GM06990 (cell line): ENCODE measurements at regions not wholly inside any gene's neighbourhood (a gene's known extent, or its start where the extent isn't known, plus 50 kb on each side); places are given as distances from the start of the nearest gene placed in this dataset.

ENCODE experiments used
- DNase-seq: peaks from one replicate; pipeline ENCODE4 v3.0.0-alpha.2; 2011; ENCODE audit not compliant: insufficient read length; ENCODE audit errors: extremely low read depth
- H3K27me3 ChIP-seq: replicated peaks from 2 replicates; pipeline ENCODE4 v1.6.0; 2011; ENCODE audit warnings: low read length; ENCODE audit not compliant: control insufficient read depth, insufficient read depth
- H3K36me3 ChIP-seq: 2 replicates; pipeline ENCODE4 v1.5.1; 2011; ENCODE audit warnings: low read length; ENCODE audit not compliant: control insufficient read depth, insufficient read depth
- H3K4me3 ChIP-seq: replicated peaks from 2 replicates; pipeline ENCODE4 v1.5.1; 2011; ENCODE audit warnings: low read depth, mild to moderate bottlenecking, control low read depth, low read length
- TF ChIP-seq, protein P1 (sequence below): IDR thresholded peaks from 2 replicates; pipeline ENCODE4 v1.5.1; 2011; ENCODE audit warnings: low read length, control low read depth, mild to moderate bottlenecking, inconsistent platforms; ENCODE audit not compliant: insufficient read depth, poor library complexity, severe bottlenecking

DNA sequence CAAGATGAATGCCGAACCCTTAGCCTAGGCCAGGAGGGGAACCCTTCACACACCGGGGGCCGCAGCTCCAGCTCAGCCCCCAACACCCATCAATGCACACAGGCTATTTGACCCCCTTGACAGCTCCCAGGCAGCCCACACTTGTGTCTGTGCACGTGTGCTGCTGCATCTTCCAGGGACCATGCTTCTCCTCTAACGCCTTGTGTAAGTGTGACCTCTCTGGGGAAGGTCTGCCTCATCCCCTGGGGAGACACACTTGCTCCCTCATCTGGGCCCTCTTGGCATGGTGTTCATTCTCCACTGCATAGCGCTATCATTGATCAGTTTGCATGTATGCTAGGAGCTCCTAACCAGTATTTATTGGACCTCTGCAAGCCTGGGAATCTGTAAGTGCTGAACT lies 120.0 kb upstream of the FHL2 start:
- H3K36me3 ChIP-seq = no peaks in the 10 kb centered on the region
- H3K27me3 ChIP-seq = no peaks in the 10 kb centered on the region
- TF ChIP-seq, protein P1, sequence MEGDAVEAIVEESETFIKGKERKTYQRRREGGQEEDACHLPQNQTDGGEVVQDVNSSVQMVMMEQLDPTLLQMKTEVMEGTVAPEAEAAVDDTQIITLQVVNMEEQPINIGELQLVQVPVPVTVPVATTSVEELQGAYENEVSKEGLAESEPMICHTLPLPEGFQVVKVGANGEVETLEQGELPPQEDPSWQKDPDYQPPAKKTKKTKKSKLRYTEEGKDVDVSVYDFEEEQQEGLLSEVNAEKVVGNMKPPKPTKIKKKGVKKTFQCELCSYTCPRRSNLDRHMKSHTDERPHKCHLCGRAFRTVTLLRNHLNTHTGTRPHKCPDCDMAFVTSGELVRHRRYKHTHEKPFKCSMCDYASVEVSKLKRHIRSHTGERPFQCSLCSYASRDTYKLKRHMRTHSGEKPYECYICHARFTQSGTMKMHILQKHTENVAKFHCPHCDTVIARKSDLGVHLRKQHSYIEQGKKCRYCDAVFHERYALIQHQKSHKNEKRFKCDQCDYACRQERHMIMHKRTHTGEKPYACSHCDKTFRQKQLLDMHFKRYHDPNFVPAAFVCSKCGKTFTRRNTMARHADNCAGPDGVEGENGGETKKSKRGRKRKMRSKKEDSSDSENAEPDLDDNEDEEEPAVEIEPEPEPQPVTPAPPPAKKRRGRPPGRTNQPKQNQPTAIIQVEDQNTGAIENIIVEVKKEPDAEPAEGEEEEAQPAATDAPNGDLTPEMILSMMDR = no peak
- no peak for DNase-seq
- no peak overlapping the region for H3K4me3 ChIP-seq

DNA sequence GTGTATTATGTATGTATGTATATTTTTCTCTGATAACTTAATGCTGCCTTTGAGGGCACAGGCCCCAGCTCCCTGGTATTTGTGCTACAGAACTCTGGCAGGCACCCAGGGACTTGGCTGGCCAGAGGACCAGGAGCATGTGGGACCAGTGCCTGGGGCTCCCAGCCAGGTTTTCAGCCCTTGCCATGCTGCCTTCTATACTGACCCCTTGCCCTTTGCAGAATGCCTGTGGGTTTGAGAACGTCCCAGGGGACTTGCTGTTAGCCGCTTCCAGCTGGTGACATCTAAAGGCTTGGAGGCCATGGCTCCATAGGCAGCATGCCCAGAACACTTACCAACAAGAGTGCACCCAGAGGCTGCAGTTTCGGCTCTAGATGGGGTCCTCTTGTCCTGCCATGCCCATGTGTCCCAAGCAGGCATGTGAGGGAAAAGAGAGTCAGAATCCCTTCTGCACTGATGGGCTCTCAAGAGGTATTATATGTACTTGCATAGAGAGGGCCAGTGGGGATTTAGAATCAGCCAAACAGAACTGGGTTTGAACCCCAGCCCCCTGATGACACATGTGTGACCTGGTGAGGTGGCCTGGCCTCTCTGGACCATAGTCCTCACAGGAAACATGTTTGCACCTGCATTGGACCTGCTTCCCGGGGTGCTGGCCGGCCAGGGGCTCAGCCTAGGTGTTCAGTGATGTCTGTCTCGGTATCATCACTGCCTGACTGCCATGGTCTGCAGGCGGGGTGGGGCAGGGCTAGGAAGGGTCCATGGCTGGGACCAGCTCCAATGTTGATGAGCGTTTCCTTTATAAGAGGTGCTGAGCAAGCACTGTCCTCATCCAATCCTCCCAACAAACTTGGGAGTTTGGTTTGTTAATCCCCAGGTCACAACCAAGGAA lies 119.2 kb upstream of the FHL2 start:
- Histone ChIP-seq H3K27me3 (no peaks in the 10 kb centered on the region), H3K4me3 (no peak overlapping the region), H3K36me3 (no peaks in the 10 kb centered on the region)
- DNase-seq = no peak
- TF ChIP-seq, protein P1 = no peak

DNA sequence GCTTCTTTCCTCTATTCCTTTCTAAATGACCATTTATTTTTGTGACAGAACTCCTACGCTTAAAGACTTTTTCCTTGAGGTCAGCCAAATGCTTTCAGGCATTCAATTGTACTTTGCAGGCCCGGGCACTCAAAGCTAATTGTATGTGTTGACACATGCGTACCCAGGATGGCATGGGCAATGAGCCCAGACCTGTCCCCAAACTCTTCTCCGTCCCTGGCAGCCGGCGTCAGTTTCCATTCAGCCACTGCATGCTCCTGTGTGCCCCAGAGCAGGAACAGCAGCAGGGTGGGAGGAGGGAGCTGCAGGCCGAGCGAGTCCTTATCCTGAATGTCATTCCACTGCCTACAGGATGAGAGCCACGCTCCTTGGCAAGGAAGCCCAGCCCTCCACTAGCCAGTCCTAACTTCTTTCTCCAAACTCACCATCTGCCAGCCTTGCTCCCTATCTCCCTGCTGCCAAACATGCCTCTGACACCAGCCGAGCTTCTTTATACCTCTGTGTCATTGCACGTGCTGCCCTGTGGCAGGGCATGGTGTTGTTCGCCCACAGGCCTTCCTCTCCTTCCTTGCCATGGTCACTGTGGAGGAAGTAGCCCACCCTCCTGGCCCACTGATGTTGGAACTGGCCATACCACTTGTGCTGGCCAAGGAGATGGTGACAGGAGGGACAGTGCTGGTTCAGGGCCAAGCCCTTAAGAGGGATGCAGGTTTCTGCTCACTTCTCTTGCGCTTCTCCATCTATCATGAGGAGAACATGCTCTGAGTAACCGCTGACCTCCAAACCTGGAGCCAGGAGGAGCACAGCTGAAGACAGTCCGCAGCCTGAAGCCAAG lies 116.9 kb upstream of the FHL2 start:
- no peak for DNase-seq
- TF ChIP-seq, protein P1 = no peak
- Histone ChIP-seq H3K27me3 (no peaks in the 10 kb centered on the region; the same call in 1 of the 2 replicates), H3K36me3 (no peaks in the 10 kb centered on the region), H3K4me3 (no peak overlapping the region)

DNA sequence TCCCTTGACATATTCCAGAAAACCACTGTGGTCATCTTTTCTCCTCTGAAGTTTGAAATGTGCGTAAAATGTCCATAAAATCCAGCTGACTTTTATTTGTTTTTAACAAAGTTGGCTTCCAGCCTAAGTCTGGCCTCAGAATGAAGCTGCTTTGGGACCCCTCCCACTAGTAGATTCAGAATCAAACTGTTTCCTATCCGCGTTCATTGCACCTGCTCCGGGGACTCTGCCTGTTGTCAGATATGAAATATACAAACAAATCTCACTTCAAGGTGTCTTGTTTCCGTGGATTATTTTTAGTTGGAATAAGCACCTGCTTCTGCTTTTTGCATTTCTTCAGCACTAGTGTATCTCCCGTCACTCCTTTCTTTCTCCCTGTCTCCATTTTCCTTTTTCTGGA lies 115.7 kb upstream of the FHL2 start:
- DNase-seq = no peak
- Histone ChIP-seq H3K27me3 (no peaks in the 10 kb centered on the region; the same call in none of the 2 replicates), H3K36me3 (no peaks in the 10 kb centered on the region), H3K4me3 (no peak overlapping the region)
- TF ChIP-seq, protein P1 = no peak

DNA sequence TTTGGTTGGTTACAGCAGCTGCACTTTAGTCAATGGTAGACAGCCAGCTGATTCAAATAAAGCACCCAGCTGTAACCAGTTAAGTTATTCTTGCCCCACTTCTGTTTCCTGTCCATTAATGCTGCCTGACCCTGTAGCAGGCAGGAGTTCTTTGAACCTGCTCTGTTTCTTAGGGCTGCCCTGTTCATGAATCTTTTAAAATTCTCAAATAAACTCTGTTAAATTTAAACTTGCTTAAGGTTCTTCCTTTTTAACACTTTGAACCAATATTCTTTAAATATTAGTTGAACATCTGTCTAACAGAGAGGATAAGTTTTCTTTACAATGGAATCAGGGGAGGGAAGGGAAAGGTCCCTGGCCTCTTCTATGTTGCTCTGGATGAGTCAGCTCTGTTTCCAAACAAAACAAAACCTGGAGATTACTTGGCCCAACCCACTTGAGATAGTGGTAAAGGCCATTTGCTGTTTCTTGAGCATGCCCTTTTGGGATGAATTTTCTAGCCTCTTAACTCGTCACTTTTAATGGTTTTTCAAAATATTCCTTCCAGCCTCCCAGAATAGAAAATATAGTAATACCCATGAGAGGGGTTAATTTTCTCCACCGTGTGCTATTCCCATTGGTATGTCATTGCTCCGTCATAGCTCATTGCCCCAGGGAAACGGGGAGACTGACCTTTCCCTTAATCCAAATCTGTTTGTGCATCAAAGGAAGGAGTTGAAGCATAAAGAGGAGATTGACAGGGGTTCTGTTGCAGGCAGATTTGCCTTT lies 112.1 kb upstream of the FHL2 start:
- no peak for DNase-seq
- no peaks in the 10 kb centered on the region; the same call in none of the 2 replicates for H3K27me3 ChIP-seq
- no peaks in the 10 kb centered on the region for H3K36me3 ChIP-seq
- no peak overlapping the region for H3K4me3 ChIP-seq
- TF ChIP-seq, protein P1 = no peak
